GM12878 (cell line): ENCODE measurements at regions not wholly inside any gene's neighbourhood (a gene's known extent, or its start where the extent isn't known, plus 50 kb on each side); places are given as distances from the start of the nearest gene placed in this dataset.

Experiments used
- ATAC-seq: fragments of 200-7000 bp; cut with Tn5 transposase; 3 replicates; pipeline ENCODE4 v1.9.1; 2020; ENCODE audit warnings: mild to moderate bottlenecking, moderate library complexity
- BruUV-seq: library from RNA; stranded (reverse); fragments of 400-500 nt; replicated peaks from 2 replicates; lab custom pipeline; 2021; lab: Mats Ljungman, UMichigan
- CTCF ChIA-PET: fragments of 300-600 bp; sonication (Branson Sonifier 250); formaldehyde crosslinking; extraction: SDS; loops from one replicate; lab custom pipeline; 2021; ENCODE audit warnings: inconsistent platforms; lab: Yijun Ruan, JAX
- POLR2A ChIA-PET: fragments of 350-600 bp; formaldehyde crosslinking; extraction: SDS; loops from one replicate; lab custom pipeline; 2021; ENCODE audit warnings: inconsistent platforms; lab: Charles Lee
- RAD21 ChIA-PET: fragments of 300-600 bp; sonication (Branson Sonifier 250); formaldehyde crosslinking; loops from one replicate; lab custom pipeline; 2023; ENCODE audit warnings: antibody characterized with exemption; ENCODE audit not compliant: unreplicated experiment; lab: Charles Lee
- SMC1A ChIA-PET: fragments of 300-600 bp; sonication (Branson Sonifier 250); formaldehyde crosslinking; loops from one replicate; lab custom pipeline; 2023; ENCODE audit not compliant: unreplicated experiment, uncharacterized antibody; lab: Charles Lee
- DNase-seq: peaks from one replicate; pipeline ENCODE4 v3.0.0-alpha.2; 2011; ENCODE audit warnings: low read depth, low spot score
- FAIRE-seq: peaks from 3 replicates; lab custom pipeline; 2011; peaks lifted over from hg19 to GRCh38; lab: Jason Lieb, UNC
- H2AFZ ChIP-seq: 2 replicates; pipeline ENCODE4 v1.6.0; 2011; ENCODE audit warnings: low read depth, low read length, control low read depth; ENCODE audit not compliant: control insufficient read depth
- H3K27ac ChIP-seq: 2 replicates; pipeline ENCODE4 v1.5.1; 2011; ENCODE audit warnings: control low read depth; ENCODE audit not compliant: control insufficient read depth, insufficient read depth
- H3K27me3 ChIP-seq, 2 experiments: replicated peaks in 1 of 2; 2 replicates each; pipeline versions ENCODE4 v1.6.0 to v1.6.1; 2011; ENCODE audit warnings: low read length in 1 of 2; ENCODE audit not compliant: control insufficient read depth in 2 of 2, insufficient read depth in 2 of 2
- H3K36me3 ChIP-seq, 2 experiments: 2 replicates each; pipeline ENCODE4 v1.5.1; 2011; ENCODE audit warnings: low read length in 1 of 2; ENCODE audit not compliant: control insufficient read depth in 2 of 2, insufficient read depth in 2 of 2
- H3K4me1 ChIP-seq: 2 replicates; pipeline ENCODE4 v1.6.1; 2011; ENCODE audit warnings: mild to moderate bottlenecking, low read length, moderate library complexity, mixed read lengths; ENCODE audit not compliant: control insufficient read depth, insufficient read depth
- H3K4me2 ChIP-seq: 2 replicates; pipeline ENCODE4 v1.6.0; 2011; ENCODE audit warnings: control low read depth; ENCODE audit not compliant: control insufficient read depth, insufficient read depth
- H3K4me3 ChIP-seq: fragments of 200-600 bp; sonication (generic); 2 replicates; pipeline ENCODE4 v1.5.1; 2016
- H3K79me2 ChIP-seq: 2 replicates; pipeline ENCODE4 v1.6.0; 2011; ENCODE audit warnings: low read length; ENCODE audit not compliant: control insufficient read depth, insufficient read depth
- H3K9ac ChIP-seq: 2 replicates; pipeline ENCODE4 v1.8.0; 2011; ENCODE audit warnings: low read length, control low read depth, mixed read lengths; ENCODE audit not compliant: control insufficient read depth, insufficient read depth
- H3K9me3 ChIP-seq: replicated peaks from 3 replicates; pipeline ENCODE4 v1.5.1; 2011; ENCODE audit warnings: mild to moderate bottlenecking, low read length; ENCODE audit not compliant: control insufficient read depth, insufficient read depth
- H4K20me1 ChIP-seq: 2 replicates; pipeline ENCODE4 v1.6.0; 2011; ENCODE audit not compliant: control insufficient read depth, insufficient read depth
- BCLAF1 ChIP-seq: fragments of 450-650 bp; IDR thresholded peaks from 2 replicates; pipeline ENCODE4 v1.6.1; 2017; ENCODE audit warnings: antibody characterized with exemption, mild to moderate bottlenecking, moderate library complexity
- CTCF ChIP-seq, 3 experiments: IDR thresholded peaks in 2 of 3; conservative IDR thresholded peaks in 1 of 3; 2 replicates each; pipeline ENCODE4 v1.5.1; 2011; ENCODE audit warnings: low read depth in 3 of 3, low read length in 3 of 3, mild to moderate bottlenecking in 3 of 3, control low read depth in 2 of 3, moderate library complexity in 2 of 3, inconsistent platforms in 1 of 3, mixed read lengths in 1 of 3; ENCODE audit not compliant: control insufficient read depth in 2 of 3, insufficient read depth in 1 of 3; ENCODE audit errors: extremely low read depth in 1 of 3
- PAX5 ChIP-seq: IDR thresholded peaks from 2 replicates; pipeline ENCODE4 v1.6.1; 2011; ENCODE audit warnings: low read depth, low read length, borderline replicate concordance
- SUPT20H ChIP-seq: IDR thresholded peaks from 2 replicates; pipeline ENCODE4 v1.6.1; 2011; ENCODE audit warnings: low read depth, mild to moderate bottlenecking, low read length, moderate library complexity, borderline replicate concordance; ENCODE audit not compliant: control insufficient read depth
- WRNIP1 ChIP-seq: IDR thresholded peaks from 2 replicates; pipeline ENCODE4 v1.6.1; 2011; ENCODE audit warnings: low read depth, low read length, improper control_type of control experiment, borderline replicate concordance
- WGBS: methylation state at CpG from one replicate; pipeline ENCODE4 v1.1.6; 2016; ENCODE audit warnings: low lambda C conversion rate; ENCODE audit not compliant: insufficient replicate concordance, insufficient coverage; ENCODE audit errors: missing lambda C conversion rate; 5-methylcytosine and 5-hydroxymethylcytosine counted together
- in situ Hi-C: fragments of 300-500 bp; cut with MboI; formaldehyde crosslinking; loops from 9 replicates; pipeline ENCODE4 v1.14.3; 2018; ENCODE audit warnings: mixed read lengths
- intact Hi-C: fragments of 100-400 bp; cut with micrococcal nuclease; formaldehyde crosslinking; loops from one replicate; pipeline ENCODE4 v1.14.2; 2022; ENCODE audit not compliant: unreplicated experiment
- TF ChIP-seq, protein P1 (sequence below): IDR thresholded peaks from 2 replicates; pipeline ENCODE4 v1.6.1; 2012; ENCODE audit warnings: low read depth, low read length, improper control_type of control experiment
- TF ChIP-seq, protein P2 (sequence below): IDR thresholded peaks from 2 replicates; pipeline ENCODE4 v1.6.1; 2012; ENCODE audit warnings: improper control_type of control experiment, low read depth, low read length; ENCODE audit not compliant: insufficient replicate concordance

- no peak for TF ChIP-seq BCLAF1
These were observed 982.9 kb downstream of the TUSC7 start (continued) for GRCh38 chr3:117692416-117692995.

DNA sequence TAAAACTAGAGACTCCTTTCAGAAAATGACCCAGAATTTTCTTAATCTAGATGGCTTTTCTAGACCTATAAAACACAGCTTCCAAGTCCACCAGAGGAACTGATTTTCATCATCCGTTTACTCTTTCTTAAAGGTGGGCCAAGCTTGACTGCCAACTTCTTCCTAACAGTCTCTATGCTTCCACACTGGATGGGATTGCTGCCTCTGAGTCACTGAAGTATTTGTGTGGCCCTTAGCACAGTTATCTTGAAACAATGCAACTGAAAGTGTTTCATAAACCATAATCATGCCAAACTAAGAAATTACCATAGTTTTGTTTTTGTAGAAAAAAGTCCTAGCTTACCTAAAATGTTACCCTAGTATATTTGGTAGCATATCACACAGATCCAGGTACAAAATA is 985.7 kb downstream of the TUSC7 start:
- no peak overlapping the region for H3K4me2 ChIP-seq
- no peak overlapping the region for H3K27ac ChIP-seq
- no peaks in the 10 kb centered on the region for H3K9me3 ChIP-seq
- no peak for FAIRE-seq
- H3K4me3 ChIP-seq, result no peak overlapping the region
- H2AFZ ChIP-seq, result no peak overlapping the region
- no peaks in the 10 kb centered on the region for H3K36me3 ChIP-seq
- RAD21 ChIA-PET, result no interaction called here
- POLR2A ChIA-PET, result no interaction called here
- in situ Hi-C loops, result no loop called here
- WGBS, result 91% methylated on average over 1 of the region's 1 CpG
- DNase-seq, result no peak
- H3K4me1 ChIP-seq, result no peaks in the 10 kb centered on the region
- CTCF ChIA-PET, result no interaction called here
- no TSS peak for BruUV-seq
- H4K20me1 ChIP-seq, result no peaks in the 10 kb centered on the region
- intact Hi-C loops, result no loop called here
- no peak for ATAC-seq
- SMC1A ChIA-PET, result interaction anchor here (0.7 to 1.4 kb wide), 3 partner anchors 11 to 347 kb away, joined by 3 read pairs; no protein-coding TSS in a partner anchor
- no peak overlapping the region for H3K9ac ChIP-seq
- H3K79me2 ChIP-seq, result no peaks in the 10 kb centered on the region
- H3K27me3 ChIP-seq, result no peaks in the 10 kb centered on the region
- TF ChIP-seq, protein P1, sequence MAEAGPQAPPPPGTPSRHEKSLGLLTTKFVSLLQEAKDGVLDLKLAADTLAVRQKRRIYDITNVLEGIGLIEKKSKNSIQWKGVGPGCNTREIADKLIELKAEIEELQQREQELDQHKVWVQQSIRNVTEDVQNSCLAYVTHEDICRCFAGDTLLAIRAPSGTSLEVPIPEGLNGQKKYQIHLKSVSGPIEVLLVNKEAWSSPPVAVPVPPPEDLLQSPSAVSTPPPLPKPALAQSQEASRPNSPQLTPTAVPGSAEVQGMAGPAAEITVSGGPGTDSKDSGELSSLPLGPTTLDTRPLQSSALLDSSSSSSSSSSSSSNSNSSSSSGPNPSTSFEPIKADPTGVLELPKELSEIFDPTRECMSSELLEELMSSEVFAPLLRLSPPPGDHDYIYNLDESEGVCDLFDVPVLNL, result no peak
- TF ChIP-seq, protein P2, sequence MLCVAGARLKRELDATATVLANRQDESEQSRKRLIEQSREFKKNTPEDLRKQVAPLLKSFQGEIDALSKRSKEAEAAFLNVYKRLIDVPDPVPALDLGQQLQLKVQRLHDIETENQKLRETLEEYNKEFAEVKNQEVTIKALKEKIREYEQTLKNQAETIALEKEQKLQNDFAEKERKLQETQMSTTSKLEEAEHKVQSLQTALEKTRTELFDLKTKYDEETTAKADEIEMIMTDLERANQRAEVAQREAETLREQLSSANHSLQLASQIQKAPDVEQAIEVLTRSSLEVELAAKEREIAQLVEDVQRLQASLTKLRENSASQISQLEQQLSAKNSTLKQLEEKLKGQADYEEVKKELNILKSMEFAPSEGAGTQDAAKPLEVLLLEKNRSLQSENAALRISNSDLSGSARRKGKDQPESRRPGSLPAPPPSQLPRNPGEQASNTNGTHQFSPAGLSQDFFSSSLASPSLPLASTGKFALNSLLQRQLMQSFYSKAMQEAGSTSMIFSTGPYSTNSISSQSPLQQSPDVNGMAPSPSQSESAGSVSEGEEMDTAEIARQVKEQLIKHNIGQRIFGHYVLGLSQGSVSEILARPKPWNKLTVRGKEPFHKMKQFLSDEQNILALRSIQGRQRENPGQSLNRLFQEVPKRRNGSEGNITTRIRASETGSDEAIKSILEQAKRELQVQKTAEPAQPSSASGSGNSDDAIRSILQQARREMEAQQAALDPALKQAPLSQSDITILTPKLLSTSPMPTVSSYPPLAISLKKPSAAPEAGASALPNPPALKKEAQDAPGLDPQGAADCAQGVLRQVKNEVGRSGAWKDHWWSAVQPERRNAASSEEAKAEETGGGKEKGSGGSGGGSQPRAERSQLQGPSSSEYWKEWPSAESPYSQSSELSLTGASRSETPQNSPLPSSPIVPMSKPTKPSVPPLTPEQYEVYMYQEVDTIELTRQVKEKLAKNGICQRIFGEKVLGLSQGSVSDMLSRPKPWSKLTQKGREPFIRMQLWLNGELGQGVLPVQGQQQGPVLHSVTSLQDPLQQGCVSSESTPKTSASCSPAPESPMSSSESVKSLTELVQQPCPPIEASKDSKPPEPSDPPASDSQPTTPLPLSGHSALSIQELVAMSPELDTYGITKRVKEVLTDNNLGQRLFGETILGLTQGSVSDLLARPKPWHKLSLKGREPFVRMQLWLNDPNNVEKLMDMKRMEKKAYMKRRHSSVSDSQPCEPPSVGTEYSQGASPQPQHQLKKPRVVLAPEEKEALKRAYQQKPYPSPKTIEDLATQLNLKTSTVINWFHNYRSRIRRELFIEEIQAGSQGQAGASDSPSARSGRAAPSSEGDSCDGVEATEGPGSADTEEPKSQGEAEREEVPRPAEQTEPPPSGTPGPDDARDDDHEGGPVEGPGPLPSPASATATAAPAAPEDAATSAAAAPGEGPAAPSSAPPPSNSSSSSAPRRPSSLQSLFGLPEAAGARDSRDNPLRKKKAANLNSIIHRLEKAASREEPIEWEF, result no peak
- TF ChIP-seq SUPT20H (no peak), CTCF (IDR thresholded peaks at IDR 0.05 in 2 of 3, conservative IDR thresholded peaks at IDR 0.05 in 1 of 3; ENCODE audit: control insufficient read depth in 2 of 3, extremely low read depth in 1 of 3, insufficient read depth in 1 of 3, low read depth in 3 of 3, low read length in 3 of 3) (no peak), PAX5 (no peak), WRNIP1 (no peak)
